H1 (cell line): ENCODE measurements at regions not wholly inside any gene's neighbourhood (a gene's known extent, or its start where the extent isn't known, plus 50 kb on each side); places are given as distances from the start of the nearest gene placed in this dataset.

Experiments used
- ASH2L ChIP-seq: fragments of 200-600, 300-600 bp; sonication (generic); IDR thresholded peaks from one replicate; pipeline ENCODE4 v1.7.1; 2017; ENCODE audit warnings: low read length
- CBX8 ChIP-seq: fragments of 300-800, 300-1000 bp; sonication (generic); IDR thresholded peaks from 2 replicates; pipeline ENCODE4 v1.7.1; 2016; ENCODE audit warnings: low read depth, low read length, borderline replicate concordance
- CHD1 ChIP-seq: IDR thresholded peaks from 2 replicates; pipeline ENCODE4 v1.6.1; 2012; ENCODE audit warnings: low read depth, low read length, improper control_type of control experiment
- POLR2A ChIP-seq, 2 experiments: IDR thresholded peaks; 1 replicate in 1 of 2; 2 replicates in 1 of 2; pipeline ENCODE4 v1.6.1; 2011; ENCODE audit warnings: low read depth in 2 of 2, low read length in 2 of 2, mild to moderate bottlenecking in 2 of 2; ENCODE audit errors: control extremely low read depth in 1 of 2
- RAD21 ChIP-seq, 2 experiments: IDR thresholded peaks in 1 of 2; conservative IDR thresholded peaks in 1 of 2; 2 replicates each; pipeline ENCODE4 v1.6.1; 2011; ENCODE audit warnings: low read depth in 2 of 2, low read length in 2 of 2, improper control_type of control experiment in 1 of 2, inconsistent platforms in 1 of 2, mild to moderate bottlenecking in 1 of 2, moderate library complexity in 1 of 2
- SP1 ChIP-seq: IDR thresholded peaks from 2 replicates; pipeline ENCODE4 v1.6.1; 2011; ENCODE audit warnings: low read depth, low read length
- TAF1 ChIP-seq: IDR thresholded peaks from 2 replicates; pipeline ENCODE4 v1.6.1; 2011; ENCODE audit warnings: mild to moderate bottlenecking, low read depth, low read length
- TBP ChIP-seq: IDR thresholded peaks from 2 replicates; pipeline ENCODE4 v1.6.1; 2011; ENCODE audit warnings: low read depth, low read length, improper control_type of control experiment
- TF ChIP-seq, protein P1 (sequence below): fragments of 300-600 bp; sonication (generic); IDR thresholded peaks from 2 replicates; pipeline ENCODE4 v1.7.1; 2012; ENCODE audit warnings: low read length, moderate library complexity, mild to moderate bottlenecking, inconsistent platforms; ENCODE audit not compliant: insufficient replicate concordance

DNA sequence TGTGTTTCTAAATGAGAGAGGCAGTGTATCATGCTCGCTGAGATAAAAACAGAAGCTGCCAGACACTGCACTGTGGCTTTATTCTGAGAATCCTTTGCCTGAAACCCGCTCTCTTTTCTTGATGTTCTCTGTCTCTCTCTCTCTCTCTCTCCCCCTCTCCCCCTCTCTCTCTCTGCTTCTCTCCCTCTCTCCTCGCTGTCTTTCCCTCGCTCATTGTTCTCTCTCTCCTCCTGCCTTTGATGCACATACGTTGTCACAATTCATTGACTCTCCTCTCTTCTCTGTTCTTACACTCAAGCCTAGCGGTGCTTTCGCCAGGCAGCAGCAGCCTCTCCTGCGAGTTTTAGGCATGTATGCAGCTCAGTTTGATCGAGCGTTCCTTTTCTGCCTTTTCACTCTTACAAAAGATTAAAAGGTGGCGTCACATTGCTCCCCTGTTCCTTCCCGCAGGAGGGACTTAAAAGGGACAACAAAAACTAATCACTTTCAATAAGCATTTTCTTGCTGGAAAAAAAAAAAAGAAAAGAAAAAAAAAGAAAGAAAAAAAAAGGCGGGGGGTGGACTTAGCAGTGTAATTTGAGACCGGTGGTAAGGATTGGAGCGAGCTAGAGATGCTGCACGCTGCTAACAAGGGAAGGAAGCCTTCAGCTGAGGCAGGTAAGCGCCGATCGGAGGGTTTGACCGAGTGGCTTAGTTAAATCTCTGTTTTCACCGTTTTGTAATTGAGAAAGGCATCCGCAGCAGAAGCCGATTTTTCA, 717.9 kb upstream of the WWC1 start (continued):
- TF ChIP-seq, protein P1, sequence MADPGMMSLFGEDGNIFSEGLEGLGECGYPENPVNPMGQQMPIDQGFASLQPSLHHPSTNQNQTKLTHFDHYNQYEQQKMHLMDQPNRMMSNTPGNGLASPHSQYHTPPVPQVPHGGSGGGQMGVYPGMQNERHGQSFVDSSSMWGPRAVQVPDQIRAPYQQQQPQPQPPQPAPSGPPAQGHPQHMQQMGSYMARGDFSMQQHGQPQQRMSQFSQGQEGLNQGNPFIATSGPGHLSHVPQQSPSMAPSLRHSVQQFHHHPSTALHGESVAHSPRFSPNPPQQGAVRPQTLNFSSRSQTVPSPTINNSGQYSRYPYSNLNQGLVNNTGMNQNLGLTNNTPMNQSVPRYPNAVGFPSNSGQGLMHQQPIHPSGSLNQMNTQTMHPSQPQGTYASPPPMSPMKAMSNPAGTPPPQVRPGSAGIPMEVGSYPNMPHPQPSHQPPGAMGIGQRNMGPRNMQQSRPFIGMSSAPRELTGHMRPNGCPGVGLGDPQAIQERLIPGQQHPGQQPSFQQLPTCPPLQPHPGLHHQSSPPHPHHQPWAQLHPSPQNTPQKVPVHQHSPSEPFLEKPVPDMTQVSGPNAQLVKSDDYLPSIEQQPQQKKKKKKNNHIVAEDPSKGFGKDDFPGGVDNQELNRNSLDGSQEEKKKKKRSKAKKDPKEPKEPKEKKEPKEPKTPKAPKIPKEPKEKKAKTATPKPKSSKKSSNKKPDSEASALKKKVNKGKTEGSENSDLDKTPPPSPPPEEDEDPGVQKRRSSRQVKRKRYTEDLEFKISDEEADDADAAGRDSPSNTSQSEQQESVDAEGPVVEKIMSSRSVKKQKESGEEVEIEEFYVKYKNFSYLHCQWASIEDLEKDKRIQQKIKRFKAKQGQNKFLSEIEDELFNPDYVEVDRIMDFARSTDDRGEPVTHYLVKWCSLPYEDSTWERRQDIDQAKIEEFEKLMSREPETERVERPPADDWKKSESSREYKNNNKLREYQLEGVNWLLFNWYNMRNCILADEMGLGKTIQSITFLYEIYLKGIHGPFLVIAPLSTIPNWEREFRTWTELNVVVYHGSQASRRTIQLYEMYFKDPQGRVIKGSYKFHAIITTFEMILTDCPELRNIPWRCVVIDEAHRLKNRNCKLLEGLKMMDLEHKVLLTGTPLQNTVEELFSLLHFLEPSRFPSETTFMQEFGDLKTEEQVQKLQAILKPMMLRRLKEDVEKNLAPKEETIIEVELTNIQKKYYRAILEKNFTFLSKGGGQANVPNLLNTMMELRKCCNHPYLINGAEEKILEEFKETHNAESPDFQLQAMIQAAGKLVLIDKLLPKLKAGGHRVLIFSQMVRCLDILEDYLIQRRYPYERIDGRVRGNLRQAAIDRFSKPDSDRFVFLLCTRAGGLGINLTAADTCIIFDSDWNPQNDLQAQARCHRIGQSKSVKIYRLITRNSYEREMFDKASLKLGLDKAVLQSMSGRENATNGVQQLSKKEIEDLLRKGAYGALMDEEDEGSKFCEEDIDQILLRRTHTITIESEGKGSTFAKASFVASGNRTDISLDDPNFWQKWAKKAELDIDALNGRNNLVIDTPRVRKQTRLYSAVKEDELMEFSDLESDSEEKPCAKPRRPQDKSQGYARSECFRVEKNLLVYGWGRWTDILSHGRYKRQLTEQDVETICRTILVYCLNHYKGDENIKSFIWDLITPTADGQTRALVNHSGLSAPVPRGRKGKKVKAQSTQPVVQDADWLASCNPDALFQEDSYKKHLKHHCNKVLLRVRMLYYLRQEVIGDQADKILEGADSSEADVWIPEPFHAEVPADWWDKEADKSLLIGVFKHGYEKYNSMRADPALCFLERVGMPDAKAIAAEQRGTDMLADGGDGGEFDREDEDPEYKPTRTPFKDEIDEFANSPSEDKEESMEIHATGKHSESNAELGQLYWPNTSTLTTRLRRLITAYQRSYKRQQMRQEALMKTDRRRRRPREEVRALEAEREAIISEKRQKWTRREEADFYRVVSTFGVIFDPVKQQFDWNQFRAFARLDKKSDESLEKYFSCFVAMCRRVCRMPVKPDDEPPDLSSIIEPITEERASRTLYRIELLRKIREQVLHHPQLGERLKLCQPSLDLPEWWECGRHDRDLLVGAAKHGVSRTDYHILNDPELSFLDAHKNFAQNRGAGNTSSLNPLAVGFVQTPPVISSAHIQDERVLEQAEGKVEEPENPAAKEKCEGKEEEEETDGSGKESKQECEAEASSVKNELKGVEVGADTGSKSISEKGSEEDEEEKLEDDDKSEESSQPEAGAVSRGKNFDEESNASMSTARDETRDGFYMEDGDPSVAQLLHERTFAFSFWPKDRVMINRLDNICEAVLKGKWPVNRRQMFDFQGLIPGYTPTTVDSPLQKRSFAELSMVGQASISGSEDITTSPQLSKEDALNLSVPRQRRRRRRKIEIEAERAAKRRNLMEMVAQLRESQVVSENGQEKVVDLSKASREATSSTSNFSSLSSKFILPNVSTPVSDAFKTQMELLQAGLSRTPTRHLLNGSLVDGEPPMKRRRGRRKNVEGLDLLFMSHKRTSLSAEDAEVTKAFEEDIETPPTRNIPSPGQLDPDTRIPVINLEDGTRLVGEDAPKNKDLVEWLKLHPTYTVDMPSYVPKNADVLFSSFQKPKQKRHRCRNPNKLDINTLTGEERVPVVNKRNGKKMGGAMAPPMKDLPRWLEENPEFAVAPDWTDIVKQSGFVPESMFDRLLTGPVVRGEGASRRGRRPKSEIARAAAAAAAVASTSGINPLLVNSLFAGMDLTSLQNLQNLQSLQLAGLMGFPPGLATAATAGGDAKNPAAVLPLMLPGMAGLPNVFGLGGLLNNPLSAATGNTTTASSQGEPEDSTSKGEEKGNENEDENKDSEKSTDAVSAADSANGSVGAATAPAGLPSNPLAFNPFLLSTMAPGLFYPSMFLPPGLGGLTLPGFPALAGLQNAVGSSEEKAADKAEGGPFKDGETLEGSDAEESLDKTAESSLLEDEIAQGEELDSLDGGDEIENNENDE, result peak; percentile 69
- TF ChIP-seq TAF1 (peak; percentile 70; the same call in 1 of the 2 replicates), ASH2L (peak; percentile 74), TBP (peak; percentile 61; the same call in 1 of the 2 replicates), RAD21 (IDR thresholded peaks at IDR 0.05 in 1 of 2, conservative IDR thresholded peaks at IDR 0.05 in 1 of 2; ENCODE audit: low read depth in 2 of 2, low read length in 2 of 2) (peak in 1 of 2 experiments; percentile 3; a peak in 1 of 4 replicates), CHD1 (no peak), SP1 (0 out of 2 replicates have a peak, but pooled peaks have one; percentile 17), POLR2A (IDR thresholded peaks at IDR 0.05; ENCODE audit: control extremely low read depth in 1 of 2, low read depth in 2 of 2, low read length in 2 of 2) (peak in 1 of 2 experiments; percentile 62; a peak in 1 of 3 replicates), CBX8 (no peak)
